GM12878 (cell line): ENCODE measurements at regions not wholly inside any gene's neighbourhood (a gene's known extent, or its start where the extent isn't known, plus 50 kb on each side); places are given as distances from the start of the nearest gene placed in this dataset.

ENCODE experiments used
- ATAC-seq: fragments of 200-7000 bp; cut with Tn5 transposase; 3 replicates; pipeline ENCODE4 v1.9.1; 2020; ENCODE audit warnings: mild to moderate bottlenecking, moderate library complexity
- BruUV-seq: library from RNA; stranded (reverse); fragments of 400-500 nt; replicated peaks from 2 replicates; lab custom pipeline; 2021; lab: Mats Ljungman, UMichigan
- CTCF ChIA-PET: fragments of 300-600 bp; sonication (Branson Sonifier 250); formaldehyde crosslinking; extraction: SDS; loops from one replicate; lab custom pipeline; 2021; ENCODE audit warnings: inconsistent platforms; lab: Yijun Ruan, JAX
- POLR2A ChIA-PET: fragments of 350-600 bp; formaldehyde crosslinking; extraction: SDS; loops from one replicate; lab custom pipeline; 2021; ENCODE audit warnings: inconsistent platforms; lab: Charles Lee
- RAD21 ChIA-PET: fragments of 300-600 bp; sonication (Branson Sonifier 250); formaldehyde crosslinking; loops from one replicate; lab custom pipeline; 2023; ENCODE audit warnings: antibody characterized with exemption; ENCODE audit not compliant: unreplicated experiment; lab: Charles Lee
- SMC1A ChIA-PET: fragments of 300-600 bp; sonication (Branson Sonifier 250); formaldehyde crosslinking; loops from one replicate; lab custom pipeline; 2023; ENCODE audit not compliant: unreplicated experiment, uncharacterized antibody; lab: Charles Lee
- DNase-seq: peaks from one replicate; pipeline ENCODE4 v3.0.0-alpha.2; 2011; ENCODE audit warnings: low read depth, low spot score
- FAIRE-seq: peaks from 3 replicates; lab custom pipeline; 2011; peaks lifted over from hg19 to GRCh38; lab: Jason Lieb, UNC
- H2AFZ ChIP-seq: 2 replicates; pipeline ENCODE4 v1.6.0; 2011; ENCODE audit warnings: low read depth, low read length, control low read depth; ENCODE audit not compliant: control insufficient read depth
- H3K27ac ChIP-seq: 2 replicates; pipeline ENCODE4 v1.5.1; 2011; ENCODE audit warnings: control low read depth; ENCODE audit not compliant: control insufficient read depth, insufficient read depth
- H3K27me3 ChIP-seq, 2 experiments: replicated peaks in 1 of 2; 2 replicates each; pipeline versions ENCODE4 v1.6.0 to v1.6.1; 2011; ENCODE audit warnings: low read length in 1 of 2; ENCODE audit not compliant: control insufficient read depth in 2 of 2, insufficient read depth in 2 of 2
- H3K36me3 ChIP-seq, 2 experiments: 2 replicates each; pipeline ENCODE4 v1.5.1; 2011; ENCODE audit warnings: low read length in 1 of 2; ENCODE audit not compliant: control insufficient read depth in 2 of 2, insufficient read depth in 2 of 2
- H3K4me1 ChIP-seq: 2 replicates; pipeline ENCODE4 v1.6.1; 2011; ENCODE audit warnings: mild to moderate bottlenecking, low read length, moderate library complexity, mixed read lengths; ENCODE audit not compliant: control insufficient read depth, insufficient read depth
- H3K4me2 ChIP-seq: 2 replicates; pipeline ENCODE4 v1.6.0; 2011; ENCODE audit warnings: control low read depth; ENCODE audit not compliant: control insufficient read depth, insufficient read depth
- H3K4me3 ChIP-seq: fragments of 200-600 bp; sonication (generic); 2 replicates; pipeline ENCODE4 v1.5.1; 2016
- H3K79me2 ChIP-seq: 2 replicates; pipeline ENCODE4 v1.6.0; 2011; ENCODE audit warnings: low read length; ENCODE audit not compliant: control insufficient read depth, insufficient read depth
- H3K9ac ChIP-seq: 2 replicates; pipeline ENCODE4 v1.8.0; 2011; ENCODE audit warnings: low read length, control low read depth, mixed read lengths; ENCODE audit not compliant: control insufficient read depth, insufficient read depth
- H3K9me3 ChIP-seq: replicated peaks from 3 replicates; pipeline ENCODE4 v1.5.1; 2011; ENCODE audit warnings: mild to moderate bottlenecking, low read length; ENCODE audit not compliant: control insufficient read depth, insufficient read depth
- H4K20me1 ChIP-seq: 2 replicates; pipeline ENCODE4 v1.6.0; 2011; ENCODE audit not compliant: control insufficient read depth, insufficient read depth
- CEBPZ ChIP-seq: fragments of 150-350 bp; IDR thresholded peaks from 2 replicates; pipeline ENCODE4 v1.6.1; 2016; ENCODE audit warnings: low read depth, low read length
- CHD1 ChIP-seq: IDR thresholded peaks from 2 replicates; pipeline ENCODE4 v1.6.1; 2012; ENCODE audit warnings: low read depth, low read length, improper control_type of control experiment
- E4F1 ChIP-seq: fragments of 450-650 bp; IDR thresholded peaks from 2 replicates; pipeline ENCODE4 v1.6.1; 2018; ENCODE audit warnings: borderline replicate concordance, mild to moderate bottlenecking; ENCODE audit not compliant: partially characterized antibody
- IRF4 ChIP-seq: IDR thresholded peaks from 2 replicates; pipeline ENCODE4 v1.6.1; 2011; ENCODE audit warnings: low read depth, low read length
- MYC ChIP-seq: IDR thresholded peaks from 2 replicates; pipeline ENCODE4 v1.6.1; 2011; ENCODE audit warnings: mild to moderate bottlenecking, low read length, moderate library complexity, inconsistent platforms; ENCODE audit not compliant: insufficient read depth, insufficient replicate concordance, insufficient read length, severe bottlenecking
- NFYB ChIP-seq: IDR thresholded peaks from 2 replicates; pipeline ENCODE4 v1.6.1; 2011; ENCODE audit warnings: low read depth, mild to moderate bottlenecking, low read length, improper control_type of control experiment, moderate library complexity; ENCODE audit not compliant: insufficient read depth
- RAD21 ChIP-seq: IDR thresholded peaks from 2 replicates; pipeline ENCODE4 v1.6.1; 2011; ENCODE audit warnings: mild to moderate bottlenecking, low read depth, low read length, moderate library complexity; ENCODE audit not compliant: insufficient read depth
- RAD51 ChIP-seq: fragments of 450-650 bp; IDR thresholded peaks from 2 replicates; pipeline ENCODE4 v1.6.1; 2016; ENCODE audit warnings: moderate library complexity, mild to moderate bottlenecking, inconsistent platforms
- SMAD1 ChIP-seq: fragments of 450-650 bp; IDR thresholded peaks from 2 replicates; pipeline ENCODE4 v1.6.1; 2018; ENCODE audit warnings: mild to moderate bottlenecking, low read depth; ENCODE audit not compliant: partially characterized antibody
- SREBF1 ChIP-seq: IDR thresholded peaks from 2 replicates; pipeline ENCODE4 v1.6.1; 2012; ENCODE audit warnings: mild to moderate bottlenecking, low read length
- WGBS: methylation state at CpG from one replicate; pipeline ENCODE4 v1.1.6; 2016; ENCODE audit warnings: low lambda C conversion rate; ENCODE audit not compliant: insufficient replicate concordance, insufficient coverage; ENCODE audit errors: missing lambda C conversion rate; 5-methylcytosine and 5-hydroxymethylcytosine counted together
- in situ Hi-C: fragments of 300-500 bp; cut with MboI; formaldehyde crosslinking; loops from 9 replicates; pipeline ENCODE4 v1.14.3; 2018; ENCODE audit warnings: mixed read lengths
- intact Hi-C: fragments of 100-400 bp; cut with micrococcal nuclease; formaldehyde crosslinking; loops from one replicate; pipeline ENCODE4 v1.14.2; 2022; ENCODE audit not compliant: unreplicated experiment

- no peak overlapping the region for H3K27ac ChIP-seq
- no peak overlapping the region for H2AFZ ChIP-seq
- H3K79me2 ChIP-seq, result no peaks in the 10 kb centered on the region
- H3K9me3 ChIP-seq, result no peaks in the 10 kb centered on the region; the same call in 2 of the 3 replicates
- H3K27me3 ChIP-seq, result no peaks in the 10 kb centered on the region
- no peaks in the 10 kb centered on the region for H3K36me3 ChIP-seq
- POLR2A ChIA-PET, result interaction anchor here (0.5 kb wide), 1 partner anchor 8 kb away, joined by 3 read pairs; no protein-coding TSS in a partner anchor
- H3K4me2 ChIP-seq, result no peak overlapping the region
- H3K4me1 ChIP-seq, result no peaks in the 10 kb centered on the region
- no peak overlapping the region for H3K9ac ChIP-seq
- BruUV-seq, result no TSS peak
- intact Hi-C loops, result no loop called here
- no peak for DNase-seq
- no peak for TF ChIP-seq MYC
- peak; percentile 51; the same call in 1 of the 2 replicates for TF ChIP-seq NFYB
- TF ChIP-seq, all 136 proteins: peak for 1
- in situ Hi-C loops, result no loop called here
- no peak overlapping the region for H3K4me3 ChIP-seq
- ATAC-seq, result no peak
- CTCF ChIA-PET, result interaction anchor here (1.4 kb wide), 1 partner anchor 11 kb away, joined by 3 read pairs; no protein-coding TSS in a partner anchor
- no peaks in the 10 kb centered on the region for H4K20me1 ChIP-seq
- no peak for FAIRE-seq
- SMC1A ChIA-PET, result no interaction called here
- 0% methylated on average over 1 of the region's 1 CpG for WGBS
- RAD21 ChIA-PET, result no interaction called here
These were observed 1104.3 kb downstream of the RPA4 start for GRCh38 chrX:97987979-97988378.

GRCh38 chrX:97995834-97996233 lies 1112.1 kb downstream of the RPA4 start:
- no TSS peak for BruUV-seq
- POLR2A ChIA-PET, result interaction anchor here (0.7 kb wide), 1 partner anchor 8 kb away, joined by 3 read pairs; no protein-coding TSS in a partner anchor
- no peak for FAIRE-seq
- TF ChIP-seq SREBF1, result no peak
- no peak for TF ChIP-seq E4F1
- no peak for TF ChIP-seq RAD51
- TF ChIP-seq IRF4, result no peak
- TF ChIP-seq CEBPZ, result no peak
- no peak for TF ChIP-seq CHD1
- TF ChIP-seq RAD21, result no peak
- no peak for TF ChIP-seq SMAD1

More at GRCh38 chrX:97995834-97996233, 1112.1 kb downstream of the RPA4 start:
- ChIA-PET CTCF (no interaction called here), SMC1A (no interaction called here), RAD21 (no interaction called here)
- in situ Hi-C loops (no loop called here), intact Hi-C loops (no loop called here)
- no peaks in the 10 kb centered on the region for H3K27me3 ChIP-seq
- no peak overlapping the region for H2AFZ ChIP-seq
- H3K27ac ChIP-seq, result no peak overlapping the region
- 44% methylated on average over 4 of the region's 4 CpGs for WGBS
- H3K36me3 ChIP-seq, result no peaks in the 10 kb centered on the region
- no peak overlapping the region for H3K4me2 ChIP-seq
- no peak overlapping the region for H3K9ac ChIP-seq
- no peak overlapping the region for H3K4me3 ChIP-seq
- no peaks in the 10 kb centered on the region; the same call in 2 of the 3 replicates for H3K9me3 ChIP-seq
- ATAC-seq, result no peak
- H3K79me2 ChIP-seq, result no peaks in the 10 kb centered on the region
- DNase-seq, result no peak
- no peaks in the 10 kb centered on the region for H4K20me1 ChIP-seq
- H3K4me1 ChIP-seq, result no peaks in the 10 kb centered on the region
